GM23248 (cell line): ENCODE measurements at regions not wholly inside any gene's neighbourhood (a gene's known extent, or its start where the extent isn't known, plus 50 kb on each side); places are given as distances from the start of the nearest gene placed in this dataset.

Experiments
- DNase-seq: peaks from one replicate; pipeline ENCODE4 v3.0.0-alpha.2; 2015
- H2AFZ ChIP-seq: fragments of 200-600 bp; sonication (generic); 2 replicates; pipeline ENCODE4 v1.6.1; 2016; ENCODE audit warnings: antibody characterized with exemption
- H3F3A ChIP-seq: fragments of 200-600 bp; sonication (generic); 2 replicates; pipeline ENCODE4 v1.6.1; 2016; ENCODE audit warnings: mild to moderate bottlenecking, antibody characterized with exemption, mixed run types; ENCODE audit not compliant: insufficient read depth
- H3K27ac ChIP-seq: fragments of 200-600 bp; sonication (generic); 2 replicates; pipeline ENCODE4 v1.5.1; 2016; ENCODE audit warnings: mild to moderate bottlenecking
- H3K27me3 ChIP-seq: fragments of 200-600 bp; sonication (generic); replicated peaks from 2 replicates; pipeline ENCODE4 v1.6.1; 2016; ENCODE audit warnings: mild to moderate bottlenecking; ENCODE audit not compliant: insufficient read depth
- H3K36me3 ChIP-seq: fragments of 200-600 bp; sonication (generic); 2 replicates; pipeline ENCODE4 v1.6.1; 2016; ENCODE audit warnings: low read depth, mild to moderate bottlenecking
- H3K4me1 ChIP-seq: fragments of 200-600 bp; sonication (generic); 2 replicates; pipeline ENCODE4 v1.6.1; 2016; ENCODE audit warnings: mild to moderate bottlenecking; ENCODE audit not compliant: insufficient read depth
- H3K4me2 ChIP-seq: fragments of 200-600 bp; sonication (generic); one replicate; pipeline ENCODE4 v1.6.1; 2016; ENCODE audit warnings: mild to moderate bottlenecking; ENCODE audit not compliant: unreplicated experiment
- H3K4me3 ChIP-seq: fragments of 200-600 bp; sonication (generic); 2 replicates; pipeline ENCODE4 v1.5.1; 2016; ENCODE audit warnings: mild to moderate bottlenecking
- H3K79me2 ChIP-seq: fragments of 200-600 bp; sonication (generic); 2 replicates; pipeline ENCODE4 v1.6.1; 2016; ENCODE audit warnings: mild to moderate bottlenecking; ENCODE audit not compliant: insufficient read depth
- H3K9ac ChIP-seq: fragments of 200-600 bp; sonication (generic); 2 replicates; pipeline ENCODE4 v1.6.1; 2016; ENCODE audit warnings: mild to moderate bottlenecking
- H3K9me2 ChIP-seq: fragments of 200-600 bp; sonication (generic); 2 replicates; pipeline ENCODE4 v1.6.1; 2016; ENCODE audit warnings: mixed run types, mild to moderate bottlenecking, moderate library complexity; ENCODE audit not compliant: insufficient read depth
- H3K9me3 ChIP-seq: fragments of 200-600 bp; sonication (generic); one replicate; pipeline ENCODE4 v1.6.1; 2017; ENCODE audit warnings: low read depth
- H4K20me1 ChIP-seq: fragments of 200-600 bp; sonication (generic); 2 replicates; pipeline ENCODE4 v1.6.0; 2016; ENCODE audit not compliant: insufficient read depth
- EZH2 ChIP-seq: fragments of 200-600 bp; sonication (generic); IDR thresholded peaks from 2 replicates; pipeline ENCODE4 v1.6.1; 2018; ENCODE audit warnings: antibody characterized with exemption, mild to moderate bottlenecking; ENCODE audit not compliant: insufficient read depth, poor library complexity, severe bottlenecking
- EZH2phosphoT487 ChIP-seq: fragments of 200-600 bp; sonication (generic); IDR thresholded peaks from 2 replicates; pipeline ENCODE4 v1.6.1; 2018; ENCODE audit warnings: antibody characterized with exemption, moderate library complexity, mild to moderate bottlenecking, low read depth; ENCODE audit not compliant: insufficient read depth
- WGBS, 2 experiments: methylation state at CpG; one replicate each; pipeline ENCODE4 v1.1.6; 2015 to 2017; ENCODE audit warnings: low lambda C conversion rate in 2 of 2, low coverage in 1 of 2; ENCODE audit errors: missing lambda C conversion rate in 2 of 2; 5-methylcytosine and 5-hydroxymethylcytosine counted together
- in situ Hi-C: fragments of 300-500 bp; cut with MboI; formaldehyde crosslinking; loops from 2 replicates; pipeline ENCODE4 v1.15.0; 2020

DNA sequence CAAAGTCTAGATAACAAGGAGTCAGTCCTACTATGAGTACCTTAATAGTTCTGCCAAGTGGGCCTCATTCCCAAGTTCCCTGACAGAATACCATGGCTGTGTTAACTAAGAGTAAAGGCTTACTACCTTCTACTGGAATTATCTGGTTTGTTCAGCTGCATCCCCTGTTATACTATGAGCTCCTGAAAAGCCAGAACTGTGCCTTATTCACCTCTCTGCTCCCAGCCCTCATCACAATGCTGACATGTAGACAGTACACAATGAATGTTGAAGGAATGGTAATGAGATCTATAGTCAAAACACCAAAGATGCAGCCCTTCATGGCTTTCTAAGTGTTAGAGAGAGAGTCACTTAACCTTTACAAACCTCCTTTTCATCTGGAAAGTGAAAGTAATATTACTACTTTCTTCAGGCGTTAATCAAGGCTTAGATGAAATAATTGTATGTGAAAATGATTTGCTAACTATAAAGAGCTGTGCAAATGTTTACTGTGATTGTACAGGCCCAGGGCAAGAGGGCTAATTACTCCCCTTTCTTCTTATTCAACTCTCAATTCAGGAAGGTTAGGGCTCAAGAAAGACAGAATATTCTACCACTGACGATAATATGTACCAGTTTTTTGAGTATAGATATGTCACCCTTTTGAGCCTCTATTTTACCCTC, 70.3 kb upstream of the MROH9 start:
- Histone ChIP-seq H3F3A (no peaks in the 10 kb centered on the region), H2AFZ (no peak overlapping the region), H3K9me2 (no peaks in the 10 kb centered on the region), H3K36me3 (no peaks in the 10 kb centered on the region), H3K9me3 (no peaks in the 10 kb centered on the region), H3K4me3 (no peak overlapping the region), H3K27ac (no peak overlapping the region), H3K79me2 (no peaks in the 10 kb centered on the region), H3K9ac (no peak overlapping the region), H3K4me1 (0 out of 2 replicates have a peak, but pooled peaks cover 3% of the 10 kb centered on the region), H3K4me2 (no peak overlapping the region), H3K27me3 (no peaks in the 10 kb centered on the region), H4K20me1 (no peaks in the 10 kb centered on the region)
- in situ Hi-C loops, result no loop called here
- no peak for TF ChIP-seq EZH2
- no peak for TF ChIP-seq EZH2phosphoT487
- WGBS, 2 experiments, result 83 to 84% methylated on average over 2 of the region's 2 CpGs
- no peak for DNase-seq

- Histone ChIP-seq H3K4me2 (no peak overlapping the region), H3K79me2 (no peaks in the 10 kb centered on the region), H3K27me3 (no peaks in the 10 kb centered on the region), H3K9me2 (no peaks in the 10 kb centered on the region), H3F3A (no peaks in the 10 kb centered on the region), H3K4me3 (no peak overlapping the region), H4K20me1 (no peaks in the 10 kb centered on the region), H3K4me1 (0 out of 2 replicates have a peak, but pooled peaks cover 3% of the 10 kb centered on the region), H3K9ac (no peak overlapping the region), H3K9me3 (no peaks in the 10 kb centered on the region), H3K36me3 (no peaks in the 10 kb centered on the region), H2AFZ (no peak overlapping the region), H3K27ac (no peak overlapping the region)
- in situ Hi-C loops, result no loop called here
- TF ChIP-seq EZH2phosphoT487, result no peak
- TF ChIP-seq EZH2, result no peak
- DNase-seq, result no peak
- WGBS, 2 experiments, result 31 to 36% methylated on average over 1 of the region's 1 CpG
Measured at GRCh38 chr1:170866646-170867045, 68.7 kb upstream of the MROH9 start.

DNA sequence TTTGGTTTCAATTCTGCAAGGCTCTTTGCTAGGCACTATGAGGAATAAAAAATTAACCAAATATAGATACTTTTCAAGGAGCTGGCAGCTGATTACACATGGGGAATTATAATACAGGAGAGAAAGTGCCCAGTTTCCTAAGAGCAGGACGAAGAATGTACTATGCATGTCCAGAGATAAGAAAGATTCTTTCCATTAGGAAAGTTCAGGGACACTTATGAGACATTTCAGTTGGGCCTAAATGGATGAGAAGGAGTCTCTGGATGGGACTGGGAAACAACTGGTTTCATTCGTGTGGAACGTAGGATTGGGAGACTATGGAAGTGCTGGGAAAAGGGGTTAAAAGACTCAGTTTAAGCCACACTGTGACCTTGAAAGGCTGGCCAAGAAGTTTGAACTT, 63.5 kb upstream of the MROH9 start:
- Histone ChIP-seq H3K79me2 (no peaks in the 10 kb centered on the region), H3K36me3 (no peaks in the 10 kb centered on the region), H4K20me1 (no peaks in the 10 kb centered on the region), H3K27ac (no peak overlapping the region), H3F3A (peaks cover 6% of the 10 kb centered on the region; the same call in 1 of the 2 replicates), H2AFZ (no peak overlapping the region), H3K4me1 (no peaks in the 10 kb centered on the region; the same call in 1 of the 2 replicates), H3K9ac (no peak overlapping the region), H3K9me3 (no peaks in the 10 kb centered on the region), H3K4me3 (no peak overlapping the region), H3K27me3 (no peaks in the 10 kb centered on the region), H3K9me2 (no peaks in the 10 kb centered on the region), H3K4me2 (no peak overlapping the region)
- 89 to 93% methylated on average over 3 of the region's 3 CpGs for WGBS, 2 experiments
- DNase-seq, result no peak
- TF ChIP-seq EZH2, result no peak
- no peak for TF ChIP-seq EZH2phosphoT487
- in situ Hi-C loops, result no loop called here

DNA sequence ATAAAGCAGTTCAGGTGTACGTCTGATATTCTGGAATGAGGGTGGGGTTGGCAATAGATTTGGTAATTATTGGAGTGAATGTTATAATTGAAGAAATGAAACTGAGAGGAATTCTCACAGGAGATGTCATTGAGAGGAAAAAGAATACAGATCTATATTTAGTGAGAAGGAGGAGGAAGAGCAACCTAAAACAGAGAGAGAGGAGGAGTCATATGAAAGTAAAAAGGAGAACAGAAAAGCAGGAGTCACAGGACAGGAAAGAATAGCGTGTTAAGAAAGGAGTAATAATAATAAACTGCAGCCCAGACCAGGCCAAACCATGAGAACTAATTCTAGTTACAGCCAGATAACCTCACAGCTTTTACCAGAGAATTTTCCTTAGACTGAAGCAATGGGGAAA, 62.7 kb upstream of the MROH9 start:
- H3K9me2 ChIP-seq, result no peaks in the 10 kb centered on the region
- no peak overlapping the region for H2AFZ ChIP-seq
- no peaks in the 10 kb centered on the region for H4K20me1 ChIP-seq
- H3F3A ChIP-seq, result peaks cover 6% of the 10 kb centered on the region; the same call in 1 of the 2 replicates
- TF ChIP-seq EZH2 (no peak), EZH2phosphoT487 (no peak)
- no peak overlapping the region for H3K4me2 ChIP-seq
- no peaks in the 10 kb centered on the region for H3K27me3 ChIP-seq
- no peaks in the 10 kb centered on the region; the same call in 1 of the 2 replicates for H3K4me1 ChIP-seq
- WGBS, 2 experiments, result 94 to 96% methylated on average over 2 of the region's 2 CpGs
- no peak overlapping the region for H3K9ac ChIP-seq
- H3K36me3 ChIP-seq, result no peaks in the 10 kb centered on the region
- no peaks in the 10 kb centered on the region for H3K9me3 ChIP-seq
- DNase-seq, result no peak
- H3K79me2 ChIP-seq, result no peaks in the 10 kb centered on the region
- H3K27ac ChIP-seq, result no peak overlapping the region
- in situ Hi-C loops, result no loop called here
- H3K4me3 ChIP-seq, result no peak overlapping the region

GRCh38 chr1:170874671-170875070, 60.7 kb upstream of the MROH9 start:
- TF ChIP-seq EZH2 (no peak), EZH2phosphoT487 (no peak)
- Histone ChIP-seq H3K4me2 (no peak overlapping the region), H3K9ac (no peak overlapping the region), H3K27ac (no peak overlapping the region), H3F3A (peaks cover 6% of the 10 kb centered on the region; the same call in 1 of the 2 replicates), H3K36me3 (no peaks in the 10 kb centered on the region), H3K4me1 (no peaks in the 10 kb centered on the region; the same call in 1 of the 2 replicates), H3K9me3 (no peaks in the 10 kb centered on the region), H3K9me2 (no peaks in the 10 kb centered on the region), H3K27me3 (no peaks in the 10 kb centered on the region), H3K79me2 (no peaks in the 10 kb centered on the region), H2AFZ (no peak overlapping the region), H3K4me3 (no peak overlapping the region), H4K20me1 (no peaks in the 10 kb centered on the region)
- no peak for DNase-seq
- in situ Hi-C loops, result no loop called here
- 94 to 100% methylated on average over 1 of the region's 1 CpG for WGBS, 2 experiments
